ENCODE measurements at regions not wholly inside any gene's neighbourhood (a gene's known extent, or its start where the extent isn't known, plus 50 kb on each side); places are given as distances from the start of the nearest gene placed in this dataset.

DNA sequence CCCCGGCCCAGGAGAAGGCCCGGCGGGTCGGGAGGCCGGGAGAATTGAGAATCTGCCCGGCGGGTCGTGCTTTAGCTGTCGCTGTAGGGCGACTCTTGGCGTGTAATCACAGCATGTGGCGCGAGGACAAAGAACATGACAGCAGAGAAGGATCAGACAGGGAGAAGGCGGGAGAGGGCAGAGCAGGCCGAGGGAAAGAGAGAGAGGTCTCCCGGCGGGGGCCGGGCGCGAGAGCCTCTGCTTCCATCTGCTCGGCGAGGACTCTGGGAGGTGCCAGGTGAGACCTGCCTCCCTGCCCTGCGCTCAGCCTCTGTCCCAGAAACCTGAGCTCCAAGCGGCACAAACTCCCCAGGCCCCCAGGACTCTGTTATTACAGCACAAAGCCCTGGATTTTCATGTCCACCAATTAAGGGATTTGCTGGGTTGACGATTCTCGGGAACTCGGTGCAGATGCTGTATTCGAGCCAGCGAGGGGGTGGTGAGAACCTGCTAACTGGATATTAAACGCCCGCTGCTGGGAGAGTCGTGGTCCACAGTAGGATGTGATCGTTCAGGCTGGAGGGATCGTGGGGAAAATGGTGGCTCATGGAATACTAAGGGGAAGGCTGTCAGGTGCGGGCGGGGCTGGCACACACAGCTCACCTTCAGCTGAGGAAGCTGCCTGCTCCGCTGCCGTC is 172.0 kb upstream of the CIBAR2 start:
- H3K4me1 ChIP-seq (ENCODE audit: insufficient read depth, low read length) = no peaks in the 10 kb centered on the region

More for the DNA sequence above, 172.0 kb upstream of the CIBAR2 start:
- Histone ChIP-seq H3K4ac (ENCODE audit: low read depth, low read length) (no peak overlapping the region), H2BK15ac (ENCODE audit: low read depth, low read length) (no peak overlapping the region), H3K79me2 (ENCODE audit: insufficient read depth, low read length) (no peaks in the 10 kb centered on the region), H3K9ac (ENCODE audit: extremely low read depth, insufficient read length, low read length) (no peak overlapping the region), H3K14ac (ENCODE audit: insufficient read depth, low read length) (no peak overlapping the region), H4K5ac (ENCODE audit: insufficient read length, low read depth, low read length) (no peak overlapping the region), H3K56ac (ENCODE audit: insufficient read length, low read depth, low read length) (no peak overlapping the region), H4K8ac (replicated peaks; ENCODE audit: insufficient read length, low read depth, low read length) (no peak overlapping the region), H3K18ac (ENCODE audit: insufficient read length, low read depth, low read length) (no peak overlapping the region), H3K79me1 (ENCODE audit: insufficient read depth, low read depth, low read length, poor library complexity, severe bottlenecking) (no peaks in the 10 kb centered on the region), H2BK5ac (ENCODE audit: insufficient read length, low read length) (no peak overlapping the region), H2BK20ac (ENCODE audit: low read depth, low read length, poor library complexity, severe bottlenecking) (no peak overlapping the region), H4K20me1 (ENCODE audit: control insufficient read depth, insufficient read depth, insufficient read length) (no peaks in the 10 kb centered on the region), H3K4me2 (ENCODE audit: insufficient read depth, insufficient read length, low read length) (no peak overlapping the region), H3K23ac (ENCODE audit: insufficient read length, low read depth, low read length) (no peak overlapping the region), H2AFZ (ENCODE audit: low read length) (no peak overlapping the region), H2BK120ac (ENCODE audit: low read depth, low read length, poor library complexity, severe bottlenecking) (no peak overlapping the region), H2AK5ac (ENCODE audit: insufficient read length, low read length) (no peak overlapping the region), H3K9me3 (ENCODE audit: control insufficient read depth, low read depth, low read length) (no peaks in the 10 kb centered on the region), H3K23me2 (ENCODE audit: insufficient read length, low read depth, low read length, poor library complexity, severe bottlenecking) (no peaks in the 10 kb centered on the region), H3T11ph (ENCODE audit: low read length) (no peak overlapping the region), H2BK12ac (ENCODE audit: insufficient read length, low read depth, low read length) (no peak overlapping the region), H4K91ac (ENCODE audit: insufficient read length, low read depth, low read length) (no peak overlapping the region), H3K27ac (ENCODE audit: insufficient read length, low read depth, low read length) (no peak overlapping the region), H3K27me3 (ENCODE audit: insufficient read depth, low read length) (no peaks in the 10 kb centered on the region)
- no peak overlapping the region; a peak in 1 of 5 replicates for H3K4me3 Mint-ChIP-seq
- WGBS (ENCODE audit: extremely low coverage, insufficient read length, low lambda C conversion rate) = no CpG with 5 or more reads among the region's 38 CpGs
- H3K4me1 Mint-ChIP-seq = peaks cover 0 to 13% of the 10 kb centered on the region in 2 experiments; a peak in 2 of 4 replicates
- H3K9me3 Mint-ChIP-seq = no peaks in the 10 kb centered on the region
- H3K27ac Mint-ChIP-seq = peak overlapping the region in 1 of 3 experiments; percentile 66; a peak in 3 of 7 replicates
- TF ChIP-seq, protein P1, sequence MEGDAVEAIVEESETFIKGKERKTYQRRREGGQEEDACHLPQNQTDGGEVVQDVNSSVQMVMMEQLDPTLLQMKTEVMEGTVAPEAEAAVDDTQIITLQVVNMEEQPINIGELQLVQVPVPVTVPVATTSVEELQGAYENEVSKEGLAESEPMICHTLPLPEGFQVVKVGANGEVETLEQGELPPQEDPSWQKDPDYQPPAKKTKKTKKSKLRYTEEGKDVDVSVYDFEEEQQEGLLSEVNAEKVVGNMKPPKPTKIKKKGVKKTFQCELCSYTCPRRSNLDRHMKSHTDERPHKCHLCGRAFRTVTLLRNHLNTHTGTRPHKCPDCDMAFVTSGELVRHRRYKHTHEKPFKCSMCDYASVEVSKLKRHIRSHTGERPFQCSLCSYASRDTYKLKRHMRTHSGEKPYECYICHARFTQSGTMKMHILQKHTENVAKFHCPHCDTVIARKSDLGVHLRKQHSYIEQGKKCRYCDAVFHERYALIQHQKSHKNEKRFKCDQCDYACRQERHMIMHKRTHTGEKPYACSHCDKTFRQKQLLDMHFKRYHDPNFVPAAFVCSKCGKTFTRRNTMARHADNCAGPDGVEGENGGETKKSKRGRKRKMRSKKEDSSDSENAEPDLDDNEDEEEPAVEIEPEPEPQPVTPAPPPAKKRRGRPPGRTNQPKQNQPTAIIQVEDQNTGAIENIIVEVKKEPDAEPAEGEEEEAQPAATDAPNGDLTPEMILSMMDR (conservative IDR thresholded peaks at IDR 0.05) = no peak
- H3K36me3 Mint-ChIP-seq (ENCODE audit: insufficient read depth in 1 of 3, low read depth in 3 of 3) = no peaks in the 10 kb centered on the region
- DNase-seq = no peak
- H3K27me3 Mint-ChIP-seq (ENCODE audit: low read depth) = no peaks in the 10 kb centered on the region

All from H9 (cell line).